ENCODE measurements at regions not wholly inside any gene's neighbourhood (a gene's known extent, or its start where the extent isn't known, plus 50 kb on each side); places are given as distances from the start of the nearest gene placed in this dataset.

GRCh38 chr5:67305401-67305800 lies 108.8 kb upstream of the CD180 start:
- ChIA-PET CTCF (interaction anchor here (0.9 kb wide), 1 partner anchor 11 kb away, joined by 3 read pairs; no protein-coding TSS in a partner anchor), POLR2A (no interaction called here)
- 91% methylated on average over 1 of the region's 1 CpG for WGBS (ENCODE audit: low lambda C conversion rate)
- Histone ChIP-seq H4K20me1 (ENCODE audit: insufficient read depth) (no peaks in the 10 kb centered on the region), H3K9me2 (no peaks in the 10 kb centered on the region), H3K4me2 (no peak overlapping the region; the same call in 1 of the 2 replicates), H3K4me1 (ENCODE audit: control insufficient read depth in 1 of 2, insufficient read depth in 2 of 2, low read depth in 1 of 2, low read length in 1 of 2) (peaks cover 0 to 59% of the 10 kb centered on the region in 2 experiments; a peak in 3 of 4 replicates), H3K27ac (ENCODE audit: low read depth in 2 of 2, low read length in 1 of 2) (peak overlapping the region in 1 of 2 experiments; percentile 43; a peak in 2 of 4 replicates), H3K4me3 (ENCODE audit: low read depth in 2 of 2, low read length in 1 of 2) (no peak overlapping the region), H3K9me3 (no peaks in the 10 kb centered on the region), H2AFZ (ENCODE audit: low read depth) (peak overlapping the region; percentile 30; the same call in 1 of the 2 replicates), H3K9ac (no peak overlapping the region), H3K79me2 (ENCODE audit: insufficient read depth) (no peaks in the 10 kb centered on the region), H3K27me3 (ENCODE audit: insufficient read depth) (no peaks in the 10 kb centered on the region), H3F3A (replicated peaks; ENCODE audit: insufficient read depth) (peaks cover 31% of the 10 kb centered on the region), H3K36me3 (replicated peaks in 1 of 2; ENCODE audit: control insufficient read depth in 1 of 2, insufficient read depth in 2 of 2, low read length in 1 of 2) (no peaks in the 10 kb centered on the region)
- no peak for DNase-seq
- TF ChIP-seq MXI1 (IDR thresholded peaks at IDR 0.05; ENCODE audit: low read depth, low read length) (no peak), ZBTB33 (IDR thresholded peaks at IDR 0.05; ENCODE audit: borderline replicate concordance, low read depth) (no peak), POLR2AphosphoS5 (IDR thresholded peaks at IDR 0.05; ENCODE audit: low read depth, low read length) (no peak), MAX (IDR thresholded peaks at IDR 0.05; ENCODE audit: low read depth) (no peak), RCOR1 (IDR thresholded peaks at IDR 0.05; ENCODE audit: low read length) (no peak), CTCF (IDR thresholded peaks at IDR 0.05) (no peak), RXRA (IDR thresholded peaks at IDR 0.05; ENCODE audit: borderline replicate concordance, low read depth) (no peak), IRF3 (IDR thresholded peaks at IDR 0.05; ENCODE audit: low read depth, low read length) (no peak), TAF1 (IDR thresholded peaks at IDR 0.05; ENCODE audit: borderline replicate concordance, low read depth, low read length) (no peak), RAD21 (IDR thresholded peaks at IDR 0.05; ENCODE audit: low read length) (no peak), TEAD4 (IDR thresholded peaks at IDR 0.05; ENCODE audit: borderline replicate concordance, insufficient read depth) (no peak), SIN3A (IDR thresholded peaks at IDR 0.05; ENCODE audit: borderline replicate concordance, low read depth, low read length) (no peak), RFX5 (IDR thresholded peaks at IDR 0.05; ENCODE audit: low read length) (no peak), NFIC (IDR thresholded peaks at IDR 0.05; ENCODE audit: borderline replicate concordance) (no peak)
